H1 (cell line): ENCODE measurements at regions not wholly inside any gene's neighbourhood (a gene's known extent, or its start where the extent isn't known, plus 50 kb on each side); places are given as distances from the start of the nearest gene placed in this dataset.

Experiments used
- TAF1 ChIP-seq: IDR thresholded peaks from 2 replicates; pipeline ENCODE4 v1.6.1; 2011; ENCODE audit warnings: mild to moderate bottlenecking, low read depth, low read length
- TF ChIP-seq, protein P1 (sequence below), 3 experiments: IDR thresholded peaks; 1 replicate in 2 of 3; 2 replicates in 1 of 3; pipeline versions ENCODE4 v1.5.1 to v1.6.1; 2011; ENCODE audit warnings: low read length in 3 of 3, mild to moderate bottlenecking in 3 of 3, inconsistent platforms in 2 of 3, low read depth in 1 of 3, moderate library complexity in 1 of 3; ENCODE audit not compliant: insufficient read depth in 1 of 3; ENCODE audit errors: control extremely low read depth in 1 of 3

DNA sequence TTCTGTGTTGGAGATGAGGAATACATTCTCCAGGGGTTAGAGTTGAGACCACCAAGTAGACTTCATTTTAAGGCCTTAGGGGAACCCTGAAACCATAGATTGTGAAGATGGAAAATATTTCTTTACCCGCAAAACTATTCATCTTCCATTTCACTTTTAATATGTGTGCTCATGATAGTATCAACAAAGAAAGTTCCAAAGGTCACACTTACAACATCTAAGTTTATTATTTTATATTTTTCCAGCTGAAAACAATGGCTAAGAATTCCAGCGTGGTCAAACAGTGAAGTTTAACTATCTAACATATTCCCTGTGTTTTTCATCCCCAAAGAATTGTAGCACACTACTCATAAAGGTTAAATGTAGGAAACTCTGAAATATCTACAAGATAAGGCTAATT is 214.5 kb upstream of the GIMD1 start:
- TF ChIP-seq, protein P1, sequence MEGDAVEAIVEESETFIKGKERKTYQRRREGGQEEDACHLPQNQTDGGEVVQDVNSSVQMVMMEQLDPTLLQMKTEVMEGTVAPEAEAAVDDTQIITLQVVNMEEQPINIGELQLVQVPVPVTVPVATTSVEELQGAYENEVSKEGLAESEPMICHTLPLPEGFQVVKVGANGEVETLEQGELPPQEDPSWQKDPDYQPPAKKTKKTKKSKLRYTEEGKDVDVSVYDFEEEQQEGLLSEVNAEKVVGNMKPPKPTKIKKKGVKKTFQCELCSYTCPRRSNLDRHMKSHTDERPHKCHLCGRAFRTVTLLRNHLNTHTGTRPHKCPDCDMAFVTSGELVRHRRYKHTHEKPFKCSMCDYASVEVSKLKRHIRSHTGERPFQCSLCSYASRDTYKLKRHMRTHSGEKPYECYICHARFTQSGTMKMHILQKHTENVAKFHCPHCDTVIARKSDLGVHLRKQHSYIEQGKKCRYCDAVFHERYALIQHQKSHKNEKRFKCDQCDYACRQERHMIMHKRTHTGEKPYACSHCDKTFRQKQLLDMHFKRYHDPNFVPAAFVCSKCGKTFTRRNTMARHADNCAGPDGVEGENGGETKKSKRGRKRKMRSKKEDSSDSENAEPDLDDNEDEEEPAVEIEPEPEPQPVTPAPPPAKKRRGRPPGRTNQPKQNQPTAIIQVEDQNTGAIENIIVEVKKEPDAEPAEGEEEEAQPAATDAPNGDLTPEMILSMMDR (IDR thresholded peaks at IDR 0.05; ENCODE audit: control extremely low read depth in 1 of 3, insufficient read depth in 1 of 3, low read depth in 1 of 3, low read length in 3 of 3) = no peak
- no peak for TF ChIP-seq TAF1
